ENCODE measurements at regions not wholly inside any gene's neighbourhood (a gene's known extent, or its start where the extent isn't known, plus 50 kb on each side); places are given as distances from the start of the nearest gene placed in this dataset.
"Not testable (repeated sequence)": the region's sequence is repeated elsewhere in the genome, so short reads cannot be mapped to it uniquely, and the experiment has no call there.

- no peak for DNase-seq (ENCODE audit: low read depth, low spot score)
- H3K4me3 ChIP-seq (ENCODE audit: low read length), result no peak overlapping the region
These were observed 801.2 kb downstream of the PDCD6IP start for GRCh38 chr3:34599595-34599994.

DNA sequence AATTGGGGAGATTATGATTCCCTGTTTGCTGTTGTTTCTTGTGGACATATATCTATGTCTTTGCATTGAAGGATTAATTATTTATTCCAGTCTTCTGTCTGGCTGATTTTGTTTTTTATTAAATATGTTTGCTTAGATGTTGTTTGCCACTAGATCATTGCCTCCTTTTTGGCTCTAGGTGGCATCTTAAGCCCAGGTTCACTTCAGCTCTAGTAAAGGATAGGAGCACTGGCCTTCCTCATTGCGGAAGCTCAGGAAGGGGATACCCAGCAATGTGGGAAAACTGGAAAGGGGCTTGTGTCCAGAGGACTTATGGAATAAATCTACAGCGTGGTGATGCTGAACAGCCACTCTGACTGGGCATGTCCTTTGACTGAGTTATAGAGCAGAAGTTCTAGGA is 821.6 kb downstream of the PDCD6IP start:
- DNase-seq (ENCODE audit: low read depth, low spot score), result no peak
- H3K4me3 ChIP-seq (ENCODE audit: low read length), result no peak overlapping the region

GRCh38 chr3:34626699-34627098 is 828.3 kb downstream of the PDCD6IP start:
- H3K4me3 ChIP-seq (ENCODE audit: low read length), result no peak overlapping the region

DNA sequence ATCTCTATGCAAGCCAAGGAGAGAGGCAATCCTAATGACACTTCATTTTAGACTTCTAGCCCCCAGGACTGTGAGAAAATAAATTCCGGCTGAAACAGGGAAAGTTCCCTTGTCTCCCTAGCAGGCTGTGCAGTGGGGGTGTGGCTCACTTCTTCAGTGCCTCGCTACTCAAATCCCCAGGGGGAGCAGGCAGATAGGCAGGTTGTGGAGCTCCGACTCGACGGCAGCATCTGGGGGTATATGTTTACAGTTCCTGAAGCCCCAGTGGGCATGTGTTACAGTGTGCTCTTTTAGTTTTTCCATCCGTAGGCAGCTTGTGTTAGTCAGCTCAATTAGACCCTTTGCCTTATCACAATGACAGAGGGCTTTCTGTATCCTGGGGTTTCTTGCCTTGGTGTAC is 836.5 kb downstream of the PDCD6IP start:
- DNase-seq (ENCODE audit: low read depth, low spot score), result no peak

More at GRCh38 chr3:34626699-34627098, 828.3 kb downstream of the PDCD6IP start:
- DNase-seq (ENCODE audit: low read depth, low spot score), result no peak

DNA sequence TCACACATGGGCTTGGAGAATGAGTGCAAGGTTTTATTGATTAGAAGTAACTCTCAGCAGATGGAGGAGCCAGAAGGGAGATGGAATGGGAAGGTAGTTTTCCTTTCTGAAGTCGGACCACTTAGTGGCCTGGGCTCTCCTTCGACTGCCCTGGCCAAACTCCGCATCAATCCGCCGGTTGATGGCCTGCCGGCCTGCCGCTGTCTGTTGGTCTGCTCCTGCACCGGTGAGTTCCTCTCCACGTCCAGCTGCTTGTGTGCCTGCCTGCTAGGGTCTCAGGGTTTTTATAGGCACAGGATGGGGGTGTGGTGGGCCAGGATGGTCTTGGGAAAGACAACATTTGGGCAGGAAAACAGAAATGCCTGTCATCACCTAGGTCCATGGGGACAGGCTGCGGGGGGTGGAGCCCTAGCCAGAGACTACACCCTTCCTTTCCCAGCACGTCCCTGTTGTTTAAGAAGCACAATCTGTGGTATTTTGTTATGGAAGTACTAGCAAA is 837.0 kb downstream of the PDCD6IP start:
- DNase-seq (ENCODE audit: low read depth, low spot score), result no peak

More for the DNA sequence above, 836.5 kb downstream of the PDCD6IP start:
- H3K4me3 ChIP-seq (ENCODE audit: low read length), result no peak overlapping the region

GRCh38 chr3:34646911-34647460 is 848.6 kb downstream of the PDCD6IP start:
- H3K4me3 ChIP-seq (ENCODE audit: low read length), result no peak overlapping the region
- no peak for DNase-seq (ENCODE audit: low read depth, low spot score)

More for the DNA sequence above, 837.0 kb downstream of the PDCD6IP start:
- no peak overlapping the region for H3K4me3 ChIP-seq (ENCODE audit: low read length)

DNA sequence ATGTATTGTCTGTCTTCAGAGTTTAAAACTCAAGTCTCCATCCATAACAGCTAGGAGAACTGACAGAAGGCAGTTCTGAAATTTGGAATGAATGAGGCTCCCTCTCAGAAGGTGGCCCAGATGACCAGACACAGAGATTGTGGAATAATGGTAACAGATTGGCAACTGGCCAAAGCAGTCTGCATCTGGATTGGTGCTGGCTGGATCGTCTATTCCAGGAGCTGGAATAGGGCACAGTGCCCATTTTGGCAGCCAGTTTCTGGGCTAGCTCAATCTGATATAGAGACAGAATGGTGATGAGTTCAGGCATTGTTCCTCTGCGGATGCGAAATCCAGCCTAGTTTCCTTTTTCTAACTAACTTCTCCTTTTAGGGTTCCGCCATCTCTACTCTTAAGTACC is 851.7 kb downstream of the PDCD6IP start:
- no peak overlapping the region for H3K4me3 ChIP-seq (ENCODE audit: low read length)
- DNase-seq (ENCODE audit: low read depth, low spot score), result no peak

GRCh38 chr3:34668915-34669314 is 870.5 kb downstream of the PDCD6IP start:
- H3K4me3 ChIP-seq (ENCODE audit: low read length), result no peak overlapping the region
- no peak for DNase-seq (ENCODE audit: low read depth, low spot score)

DNA sequence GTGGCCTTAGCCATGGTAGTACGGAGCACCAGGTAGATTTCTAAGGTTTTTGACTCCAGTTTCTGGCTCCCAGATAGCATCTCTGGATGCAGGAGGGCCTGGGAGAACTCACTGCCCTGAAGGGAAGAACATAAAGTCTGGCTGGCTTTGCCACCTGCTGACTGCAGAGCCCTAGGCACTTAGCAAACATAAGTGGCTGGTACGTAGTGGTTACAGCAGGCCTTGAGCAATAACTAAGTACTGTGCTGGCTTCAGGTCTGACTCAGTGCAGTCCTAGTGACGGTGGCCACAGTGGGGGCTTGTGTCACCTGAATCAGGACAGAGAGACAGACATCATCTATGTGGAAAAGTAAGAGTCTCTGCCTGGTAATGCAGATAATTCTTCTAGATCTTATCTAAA is 871.1 kb downstream of the PDCD6IP start:
- no peak overlapping the region for H3K4me3 ChIP-seq (ENCODE audit: low read length)
- no peak for DNase-seq (ENCODE audit: low read depth, low spot score)

GRCh38 chr3:34675383-34676120 is 877.1 kb downstream of the PDCD6IP start:
- DNase-seq (ENCODE audit: low read depth, low spot score), result no peak
- no peak overlapping the region for H3K4me3 ChIP-seq (ENCODE audit: low read length)

GRCh38 chr3:34676436-34676835 is 878.0 kb downstream of the PDCD6IP start:
- DNase-seq (ENCODE audit: low read depth, low spot score), result no peak
- H3K4me3 ChIP-seq (ENCODE audit: low read length), result no peak overlapping the region

- no peak for DNase-seq (ENCODE audit: low read depth, low spot score)
- H3K4me3 ChIP-seq (ENCODE audit: low read length), result no peak overlapping the region
These were observed 880.1 kb downstream of the PDCD6IP start for GRCh38 chr3:34678575-34678974.

DNA sequence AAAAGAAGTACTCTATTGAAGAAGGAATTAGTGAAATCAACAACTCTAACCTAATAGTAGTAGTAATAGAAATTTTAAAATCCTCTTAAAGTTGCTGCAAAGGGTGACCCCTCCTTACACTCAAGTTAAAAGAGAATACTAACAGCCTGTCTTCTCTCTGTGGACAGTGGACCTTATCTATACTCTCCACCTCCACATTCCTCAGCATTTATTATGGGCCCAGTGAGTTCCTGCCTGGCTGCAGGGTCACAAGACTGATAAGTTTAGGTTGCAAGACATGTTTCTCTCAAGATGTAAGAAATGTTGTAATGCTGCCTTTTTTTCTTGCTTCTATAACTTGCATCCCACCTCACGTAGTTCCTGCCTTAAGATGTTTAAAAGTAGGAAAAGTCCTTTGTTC is 880.6 kb downstream of the PDCD6IP start:
- not testable (repeated sequence) for DNase-seq (ENCODE audit: low read depth, low spot score); H3K4me3 ChIP-seq (ENCODE audit: low read length)

- H3K4me3 ChIP-seq (ENCODE audit: low read length), result no peak overlapping the region
- DNase-seq (ENCODE audit: low read depth, low spot score), result peak; percentile 58
These were observed 885.4 kb downstream of the PDCD6IP start for GRCh38 chr3:34683851-34684250.

DNA sequence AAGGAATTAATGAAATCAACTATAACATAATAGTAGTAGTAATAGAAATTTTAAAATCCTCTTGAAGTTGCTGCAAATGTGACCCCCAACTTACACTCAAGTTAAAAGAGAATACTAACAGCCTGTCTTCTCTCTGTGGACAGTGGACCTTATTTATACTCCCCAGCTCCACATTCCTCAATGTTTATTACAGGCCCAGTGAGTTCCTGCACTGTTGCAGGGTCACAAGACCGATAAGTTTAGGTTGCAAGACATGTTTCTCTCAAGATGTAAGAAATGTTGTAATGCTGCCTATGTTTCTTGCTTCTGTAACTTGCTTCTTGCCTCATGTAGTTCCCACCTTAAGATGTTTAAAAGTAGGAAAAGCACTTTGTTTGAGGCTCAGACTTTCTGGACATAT is 888.1 kb downstream of the PDCD6IP start:
- no peak overlapping the region for H3K4me3 ChIP-seq (ENCODE audit: low read length)
- no peak for DNase-seq (ENCODE audit: low read depth, low spot score)

GRCh38 chr3:34687671-34688070 is 889.2 kb downstream of the PDCD6IP start:
- H3K4me3 ChIP-seq (ENCODE audit: low read length), result no peak overlapping the region

GRCh38 chr3:34696831-34697230 is 898.4 kb downstream of the PDCD6IP start:
- no peak overlapping the region for H3K4me3 ChIP-seq (ENCODE audit: low read length)
- no peak for DNase-seq (ENCODE audit: low read depth, low spot score)

More at GRCh38 chr3:34687671-34688070, 889.2 kb downstream of the PDCD6IP start:
- no peak for DNase-seq (ENCODE audit: low read depth, low spot score)

DNA sequence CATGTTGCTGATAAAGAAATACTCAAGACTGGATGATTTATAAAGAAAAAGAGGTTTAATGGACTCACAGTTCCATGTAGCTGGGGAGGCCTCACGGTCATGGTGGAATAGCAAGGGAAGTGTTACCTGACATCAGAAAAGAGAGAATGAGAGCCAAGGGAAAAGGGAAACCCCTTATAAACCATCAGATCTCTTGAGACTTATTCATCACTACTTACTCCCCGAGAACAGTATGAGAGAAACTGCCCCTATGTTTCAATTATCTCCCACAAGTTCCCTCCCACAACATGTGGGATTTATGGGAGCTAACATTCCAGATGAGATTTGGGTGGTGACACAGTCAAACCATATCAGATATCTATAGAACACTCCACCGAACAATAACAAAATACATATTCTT is 904.6 kb downstream of the PDCD6IP start:
- DNase-seq (ENCODE audit: low read depth, low spot score), result no peak
- H3K4me3 ChIP-seq (ENCODE audit: low read length), result no peak overlapping the region

- no peak for DNase-seq (ENCODE audit: low read depth, low spot score)
- H3K4me3 ChIP-seq (ENCODE audit: low read length), result no peak overlapping the region
These were observed 914.3 kb upstream of the ARPP21 start for GRCh38 chr3:34724916-34725499.

- H3K4me3 ChIP-seq (ENCODE audit: low read length), result no peak overlapping the region
- no peak for DNase-seq (ENCODE audit: low read depth, low spot score)
These were observed 913.6 kb upstream of the ARPP21 start for GRCh38 chr3:34725774-34726173.
